Neural progenitor cell (in vitro differentiated cells): ENCODE measurements at regions not wholly inside any gene's neighbourhood (a gene's known extent, or its start where the extent isn't known, plus 50 kb on each side); places are given as distances from the start of the nearest gene placed in this dataset.

ENCODE experiments used
- EZH2phosphoT487 ChIP-seq: fragments of 200-600 bp; sonication (generic); IDR thresholded peaks from 2 replicates; pipeline ENCODE4 v1.6.1; 2017; ENCODE audit warnings: antibody characterized with exemption
- TF ChIP-seq, protein P1 (sequence below): fragments of 200-600 bp; sonication (generic); IDR thresholded peaks from 2 replicates; pipeline ENCODE4 v1.5.1; 2017; ENCODE audit warnings: antibody characterized with exemption, mild to moderate bottlenecking

GRCh38 chr2:37555457-37555856, 116.0 kb downstream of the CDC42EP3 start:
- TF ChIP-seq, protein P1, sequence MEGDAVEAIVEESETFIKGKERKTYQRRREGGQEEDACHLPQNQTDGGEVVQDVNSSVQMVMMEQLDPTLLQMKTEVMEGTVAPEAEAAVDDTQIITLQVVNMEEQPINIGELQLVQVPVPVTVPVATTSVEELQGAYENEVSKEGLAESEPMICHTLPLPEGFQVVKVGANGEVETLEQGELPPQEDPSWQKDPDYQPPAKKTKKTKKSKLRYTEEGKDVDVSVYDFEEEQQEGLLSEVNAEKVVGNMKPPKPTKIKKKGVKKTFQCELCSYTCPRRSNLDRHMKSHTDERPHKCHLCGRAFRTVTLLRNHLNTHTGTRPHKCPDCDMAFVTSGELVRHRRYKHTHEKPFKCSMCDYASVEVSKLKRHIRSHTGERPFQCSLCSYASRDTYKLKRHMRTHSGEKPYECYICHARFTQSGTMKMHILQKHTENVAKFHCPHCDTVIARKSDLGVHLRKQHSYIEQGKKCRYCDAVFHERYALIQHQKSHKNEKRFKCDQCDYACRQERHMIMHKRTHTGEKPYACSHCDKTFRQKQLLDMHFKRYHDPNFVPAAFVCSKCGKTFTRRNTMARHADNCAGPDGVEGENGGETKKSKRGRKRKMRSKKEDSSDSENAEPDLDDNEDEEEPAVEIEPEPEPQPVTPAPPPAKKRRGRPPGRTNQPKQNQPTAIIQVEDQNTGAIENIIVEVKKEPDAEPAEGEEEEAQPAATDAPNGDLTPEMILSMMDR = no peak
- TF ChIP-seq EZH2phosphoT487 = no peak
